Prostate gland (tissue), 2 donors: ENCODE measurements at regions not wholly inside any gene's neighbourhood (a gene's known extent, or its start where the extent isn't known, plus 50 kb on each side); places are given as distances from the start of the nearest gene placed in this dataset.

Experiments
- DNase-seq: peaks from one replicate; pipeline ENCODE4 v3.0.0-alpha.2; 2019; ENCODE audit warnings: low spot score
- H3K27ac ChIP-seq, 2 donors: fragments of 200-600 bp; sonication (generic); 2 replicates each; pipeline ENCODE4 v1.5.1; 2017 to 2019
- H3K27me3 ChIP-seq: fragments of 200-600 bp; sonication (generic); replicated peaks from 2 replicates; pipeline ENCODE4 v1.5.1; 2019; ENCODE audit not compliant: insufficient read depth
- H3K36me3 ChIP-seq, 2 donors: fragments of 200-600 bp; sonication (generic); 1 replicate in 1 of 2; 2 replicates in 1 of 2; pipeline versions ENCODE4 v1.5.1 to v1.8.1; 2017 to 2019
- H3K4me1 ChIP-seq: fragments of 200-600 bp; sonication (generic); replicated peaks from 2 replicates; pipeline ENCODE4 v1.5.1; 2019
- H3K4me3 ChIP-seq, 2 donors: fragments of 200-600 bp; sonication (generic); 2 replicates each; pipeline ENCODE4 v1.5.1; 2017 to 2019
- H3K9me3 ChIP-seq: fragments of 200-600 bp; sonication (generic); 2 replicates; pipeline ENCODE4 v1.5.1; 2017
- CTCF ChIP-seq, 4 experiments: fragments of 200-600 bp in 2 of 4; fragments of 450-650 bp in 2 of 4; sonication (generic) in 2 of 4; IDR thresholded peaks; 1 replicate in 3 of 4; 2 replicates in 1 of 4; pipeline ENCODE4 v1.5.1; 2016 to 2019; ENCODE audit warnings: antibody characterized with exemption in 4 of 4, mild to moderate bottlenecking in 2 of 4, moderate library complexity in 2 of 4
- POLR2A ChIP-seq: fragments of 450-650 bp; IDR thresholded peaks from one replicate; pipeline ENCODE4 v1.6.1; 2016; ENCODE audit warnings: antibody characterized with exemption, mild to moderate bottlenecking
- POLR2AphosphoS5 ChIP-seq: sonication (generic); formaldehyde crosslinking; IDR thresholded peaks from one replicate; pipeline ENCODE4 v1.6.1; 2017; ENCODE audit warnings: antibody characterized with exemption
- WGBS: methylation state at CpG from one replicate; pipeline ENCODE4 v1.1.5; 2018; 5-methylcytosine and 5-hydroxymethylcytosine counted together
- intact Hi-C: fragments of 100-400 bp; cut with DNase I; formaldehyde crosslinking; loops from one replicate; pipeline ENCODE4 v1.14.2; 2022

GRCh38 chr3:170643831-170644230 lies 58.0 kb upstream of the SLC7A14 start:
- H3K36me3 ChIP-seq = no peaks in the 10 kb centered on the region
- DNase-seq = no peak
- no peaks in the 10 kb centered on the region for H3K4me1 ChIP-seq
- no peaks in the 10 kb centered on the region for H3K9me3 ChIP-seq
- intact Hi-C loops = no loop called here
- WGBS = 82% methylated on average over 3 of the region's 3 CpGs
- no peak overlapping the region for H3K27ac ChIP-seq
- TF ChIP-seq POLR2A = no peak
- no peak for TF ChIP-seq POLR2AphosphoS5
- TF ChIP-seq CTCF (IDR thresholded peaks at IDR 0.05) = no peak
- H3K4me3 ChIP-seq = no peak overlapping the region
- no peaks in the 10 kb centered on the region for H3K27me3 ChIP-seq

- no peak overlapping the region for H3K4me3 ChIP-seq
- no peaks in the 10 kb centered on the region for H3K36me3 ChIP-seq
- no peak overlapping the region for H3K27ac ChIP-seq
- TF ChIP-seq POLR2A (no peak), POLR2AphosphoS5 (peak; percentile 14)
- intact Hi-C loops = no loop called here
- no peaks in the 10 kb centered on the region for H3K4me1 ChIP-seq
- DNase-seq = no peak
- H3K9me3 ChIP-seq = no peaks in the 10 kb centered on the region
- no peaks in the 10 kb centered on the region for H3K27me3 ChIP-seq
- 71% methylated on average over 3 of the region's 3 CpGs for WGBS
Observed at GRCh38 chr3:170642882-170643601, 57.2 kb upstream of the SLC7A14 start.

- H3K4me3 ChIP-seq = no peak overlapping the region
- TF ChIP-seq POLR2AphosphoS5 (no peak), POLR2A (no peak), CTCF (IDR thresholded peaks at IDR 0.05) (no peak)
- no peak for DNase-seq
- no peaks in the 10 kb centered on the region for H3K9me3 ChIP-seq
- H3K27ac ChIP-seq = no peak overlapping the region
- intact Hi-C loops = no loop called here
- no peaks in the 10 kb centered on the region for H3K27me3 ChIP-seq
- WGBS = 95% methylated on average over 5 of the region's 5 CpGs
- H3K4me1 ChIP-seq = no peaks in the 10 kb centered on the region
- H3K36me3 ChIP-seq = no peaks in the 10 kb centered on the region
Observed at GRCh38 chr3:170641510-170642236, 55.8 kb upstream of the SLC7A14 start.

GRCh38 chr3:170640737-170641171 lies 54.9 kb upstream of the SLC7A14 start:
- 81% methylated on average over 1 of the region's 1 CpG for WGBS
- H3K27ac ChIP-seq = no peak overlapping the region
- TF ChIP-seq POLR2A = no peak
- TF ChIP-seq CTCF (IDR thresholded peaks at IDR 0.05) = no peak
- TF ChIP-seq POLR2AphosphoS5 = no peak

GRCh38 chr3:170638988-170639387 lies 53.1 kb upstream of the SLC7A14 start:
- Histone ChIP-seq H3K4me1 (no peaks in the 10 kb centered on the region), H3K4me3 (no peak overlapping the region), H3K36me3 (no peaks in the 10 kb centered on the region), H3K9me3 (no peaks in the 10 kb centered on the region), H3K27me3 (no peaks in the 10 kb centered on the region), H3K27ac (no peak overlapping the region)
- no peak for DNase-seq
- TF ChIP-seq POLR2A (no peak), POLR2AphosphoS5 (no peak), CTCF (IDR thresholded peaks at IDR 0.05) (no peak)
- WGBS = 72% methylated on average over 4 of the region's 4 CpGs
- intact Hi-C loops = no loop called here

More at GRCh38 chr3:170640737-170641171, 54.9 kb upstream of the SLC7A14 start:
- intact Hi-C loops = no loop called here
- Histone ChIP-seq H3K27me3 (no peaks in the 10 kb centered on the region), H3K36me3 (no peaks in the 10 kb centered on the region), H3K4me1 (no peaks in the 10 kb centered on the region), H3K4me3 (no peak overlapping the region), H3K9me3 (no peaks in the 10 kb centered on the region)
- no peak for DNase-seq
